ENCODE measurements at regions not wholly inside any gene's neighbourhood (a gene's known extent, or its start where the extent isn't known, plus 50 kb on each side); places are given as distances from the start of the nearest gene placed in this dataset.

DNA sequence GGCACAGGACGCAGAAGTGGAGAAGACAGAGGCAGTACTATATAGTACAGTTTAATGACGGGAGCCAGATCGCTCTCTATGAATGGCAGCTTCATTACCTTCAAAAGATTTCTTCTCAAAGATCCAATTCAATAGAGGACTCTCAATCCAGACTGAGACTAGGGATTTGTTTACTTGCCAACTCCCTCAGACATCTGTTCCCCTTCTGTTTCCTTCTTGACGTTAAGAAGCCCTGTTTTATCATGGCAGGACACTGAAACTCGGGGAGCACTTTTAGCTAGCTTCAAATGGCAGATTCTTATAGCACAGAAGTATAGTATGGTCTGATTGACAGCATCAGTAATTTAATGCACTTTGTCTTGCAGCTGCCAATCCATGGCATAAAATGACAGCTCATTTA is 747.3 kb upstream of the C9orf72 start:
- TF ChIP-seq, protein P1, sequence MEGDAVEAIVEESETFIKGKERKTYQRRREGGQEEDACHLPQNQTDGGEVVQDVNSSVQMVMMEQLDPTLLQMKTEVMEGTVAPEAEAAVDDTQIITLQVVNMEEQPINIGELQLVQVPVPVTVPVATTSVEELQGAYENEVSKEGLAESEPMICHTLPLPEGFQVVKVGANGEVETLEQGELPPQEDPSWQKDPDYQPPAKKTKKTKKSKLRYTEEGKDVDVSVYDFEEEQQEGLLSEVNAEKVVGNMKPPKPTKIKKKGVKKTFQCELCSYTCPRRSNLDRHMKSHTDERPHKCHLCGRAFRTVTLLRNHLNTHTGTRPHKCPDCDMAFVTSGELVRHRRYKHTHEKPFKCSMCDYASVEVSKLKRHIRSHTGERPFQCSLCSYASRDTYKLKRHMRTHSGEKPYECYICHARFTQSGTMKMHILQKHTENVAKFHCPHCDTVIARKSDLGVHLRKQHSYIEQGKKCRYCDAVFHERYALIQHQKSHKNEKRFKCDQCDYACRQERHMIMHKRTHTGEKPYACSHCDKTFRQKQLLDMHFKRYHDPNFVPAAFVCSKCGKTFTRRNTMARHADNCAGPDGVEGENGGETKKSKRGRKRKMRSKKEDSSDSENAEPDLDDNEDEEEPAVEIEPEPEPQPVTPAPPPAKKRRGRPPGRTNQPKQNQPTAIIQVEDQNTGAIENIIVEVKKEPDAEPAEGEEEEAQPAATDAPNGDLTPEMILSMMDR (IDR thresholded peaks at IDR 0.05; ENCODE audit: low read depth, low read length), result no peak
- no peak for TF ChIP-seq EZH2phosphoT487 (IDR thresholded peaks at IDR 0.05; ENCODE audit: low read depth)
